ENCODE measurements at regions not wholly inside any gene's neighbourhood (a gene's known extent, or its start where the extent isn't known, plus 50 kb on each side); places are given as distances from the start of the nearest gene placed in this dataset.

GRCh38 chr4:174096999-174097398 lies 186.5 kb downstream of the FBXO8 start:
- TF ChIP-seq CTCF (conservative IDR thresholded peaks at IDR 0.05; ENCODE audit: low read length) = no peak
- H3K4me3 ChIP-seq (ENCODE audit: low read length) = no peak overlapping the region
- no peak for DNase-seq (ENCODE audit: low read depth)

GRCh38 chr4:174096456-174096855 lies 187.0 kb downstream of the FBXO8 start:
- no peak for DNase-seq (ENCODE audit: low read depth)
- TF ChIP-seq CTCF (conservative IDR thresholded peaks at IDR 0.05; ENCODE audit: low read length) = no peak
- no peak overlapping the region for H3K4me3 ChIP-seq (ENCODE audit: low read length)

- H3K4me3 ChIP-seq (ENCODE audit: low read length) = no peak overlapping the region
- no peak for DNase-seq (ENCODE audit: low read depth)
- TF ChIP-seq CTCF (conservative IDR thresholded peaks at IDR 0.05; ENCODE audit: low read length) = no peak
Observed at GRCh38 chr4:174091130-174091529, 192.3 kb downstream of the FBXO8 start.

GRCh38 chr4:174089711-174090110 lies 193.8 kb downstream of the FBXO8 start:
- no peak for DNase-seq (ENCODE audit: low read depth)
- no peak for TF ChIP-seq CTCF (conservative IDR thresholded peaks at IDR 0.05; ENCODE audit: low read length)
- no peak overlapping the region for H3K4me3 ChIP-seq (ENCODE audit: low read length)

GRCh38 chr4:174088795-174089194 lies 194.7 kb downstream of the FBXO8 start:
- no peak overlapping the region for H3K4me3 ChIP-seq (ENCODE audit: low read length)
- DNase-seq (ENCODE audit: low read depth) = no peak
- TF ChIP-seq CTCF (conservative IDR thresholded peaks at IDR 0.05; ENCODE audit: low read length) = no peak

GRCh38 chr4:174086829-174087799 lies 196.4 kb downstream of the FBXO8 start:
- no peak overlapping the region for H3K4me3 ChIP-seq (ENCODE audit: low read length)
- DNase-seq (ENCODE audit: low read depth) = no peak
- TF ChIP-seq CTCF (conservative IDR thresholded peaks at IDR 0.05; ENCODE audit: low read length) = no peak

- no peak for DNase-seq (ENCODE audit: low read depth)
- TF ChIP-seq CTCF (conservative IDR thresholded peaks at IDR 0.05; ENCODE audit: low read length) = no peak
- no peak overlapping the region for H3K4me3 ChIP-seq (ENCODE audit: low read length)
Observed at GRCh38 chr4:174084981-174085380, 198.5 kb downstream of the FBXO8 start.
